NCI-H2029 (cell line): ENCODE measurements at regions not wholly inside any gene's neighbourhood (a gene's known extent, or its start where the extent isn't known, plus 50 kb on each side); places are given as distances from the start of the nearest gene placed in this dataset.
A peak's percentile ranks its signal among the peaks of the same experiment; 100 is the strongest.
"Not testable (repeated sequence)": the region's sequence is repeated elsewhere in the genome, so short reads cannot be mapped to it uniquely, and the experiment has no call there.

ENCODE experiments used
- DNase-seq: peaks from one replicate; lab custom pipeline; 2025; lab: John Stamatoyannopoulos, UW

DNA sequence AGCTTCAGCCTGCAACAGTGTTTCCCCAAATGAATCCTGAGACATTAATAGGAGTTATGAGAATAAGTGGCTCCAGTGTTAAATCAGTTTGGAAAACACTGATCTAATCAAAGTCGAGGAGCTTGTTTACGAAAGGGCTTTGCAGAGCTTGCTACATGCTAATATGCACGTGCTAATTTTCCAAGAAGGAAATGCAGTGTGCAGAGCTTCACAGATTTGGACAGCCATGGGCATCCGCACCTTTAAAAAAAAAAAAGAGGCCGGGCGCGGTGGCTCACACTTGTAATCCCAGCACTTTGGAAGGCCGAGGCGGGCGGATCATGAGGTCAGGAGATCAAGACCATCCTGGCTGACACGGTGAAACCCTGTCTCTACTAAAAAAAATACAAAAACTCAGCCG lies 79.7 kb upstream of the LMO2 start:
- not testable (repeated sequence) for DNase-seq

DNA sequence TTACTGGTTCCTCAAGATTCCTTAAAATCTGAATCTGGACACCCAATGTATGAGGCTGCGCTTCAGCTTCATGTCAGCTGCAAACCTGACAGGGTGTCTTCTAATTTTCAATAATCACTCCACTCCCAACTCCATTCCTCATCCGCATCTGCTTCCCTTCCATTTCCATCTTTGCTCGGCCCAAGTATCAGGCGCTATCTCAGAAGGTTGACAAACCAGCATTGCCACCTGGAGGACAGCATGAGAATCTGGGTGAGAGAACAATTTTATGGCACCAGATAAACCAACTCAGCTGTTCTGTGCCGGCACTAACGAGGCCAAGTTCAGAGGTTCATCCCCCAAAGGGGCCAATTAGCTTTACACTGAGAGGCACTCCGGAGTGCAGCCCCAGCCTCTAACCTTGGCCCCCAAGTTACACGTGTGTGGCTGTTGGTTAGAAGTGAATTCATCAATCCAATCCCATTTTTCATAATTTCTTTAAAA lies 79.1 kb upstream of the LMO2 start:
- peak; percentile 57 for DNase-seq

DNA sequence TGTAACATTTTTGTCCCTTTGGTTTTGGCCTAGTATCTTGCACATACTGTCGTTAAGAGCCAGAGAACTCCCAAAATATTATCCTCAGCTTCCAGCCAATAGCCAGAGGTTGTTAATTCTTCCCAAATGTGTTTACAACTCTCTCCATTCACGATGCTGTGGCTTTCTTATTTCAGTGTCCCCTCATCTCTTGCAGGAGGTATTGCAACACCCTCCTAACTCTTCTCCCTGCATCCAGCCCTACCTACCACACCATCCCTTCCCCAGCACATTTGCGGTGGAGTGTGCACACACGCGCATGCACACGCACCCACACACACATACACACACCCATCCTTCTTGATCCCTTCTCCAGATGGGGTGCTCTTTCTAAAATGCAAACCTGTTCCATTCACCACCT lies 75.6 kb upstream of the LMO2 start:
- no peak for DNase-seq

DNA sequence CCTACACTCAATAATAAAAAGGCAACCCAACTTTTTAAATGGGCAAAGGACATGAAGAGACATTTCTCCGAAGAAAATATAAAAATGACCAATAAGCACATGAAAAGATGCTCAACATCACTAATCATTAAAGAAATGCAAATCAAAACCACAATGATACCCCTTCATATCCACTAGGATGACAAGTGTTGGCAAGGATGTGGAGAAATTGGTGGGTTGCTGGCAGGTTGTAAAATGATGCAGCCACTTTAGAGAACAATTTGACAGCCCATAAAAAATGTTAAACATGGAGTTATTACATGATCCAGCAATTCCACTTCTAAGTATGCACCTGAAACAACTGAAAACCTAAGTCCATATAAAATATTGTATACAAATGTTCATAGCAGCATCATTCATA lies 73.2 kb upstream of the LMO2 start:
- no peak for DNase-seq

DNA sequence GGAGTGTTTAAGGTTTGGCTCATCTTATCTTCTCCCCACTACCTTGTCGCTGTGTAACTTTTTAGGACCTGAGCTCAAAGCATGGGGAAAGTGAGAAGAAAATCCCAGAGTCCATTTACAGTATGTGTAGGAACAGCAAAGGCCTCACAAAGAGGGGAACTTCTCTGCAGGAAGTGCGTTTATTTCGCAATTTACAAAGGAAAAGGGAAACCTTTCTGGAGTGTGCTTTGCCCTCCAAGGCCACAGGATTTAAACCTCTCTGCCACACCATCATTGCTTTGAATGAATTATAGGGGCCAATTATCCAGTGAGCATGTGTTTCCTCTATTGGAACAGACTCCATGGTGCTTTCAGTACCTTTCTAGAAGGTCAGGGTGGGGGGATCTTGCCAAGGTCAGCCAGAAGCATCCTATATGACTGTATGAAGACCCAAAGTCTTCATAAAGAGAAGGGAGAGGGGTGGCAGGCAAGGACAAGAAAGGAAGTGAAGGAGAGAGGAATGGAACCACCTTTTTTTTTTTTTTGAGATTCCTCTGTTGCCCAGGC lies 68.1 kb upstream of the LMO2 start:
- no peak for DNase-seq

DNA sequence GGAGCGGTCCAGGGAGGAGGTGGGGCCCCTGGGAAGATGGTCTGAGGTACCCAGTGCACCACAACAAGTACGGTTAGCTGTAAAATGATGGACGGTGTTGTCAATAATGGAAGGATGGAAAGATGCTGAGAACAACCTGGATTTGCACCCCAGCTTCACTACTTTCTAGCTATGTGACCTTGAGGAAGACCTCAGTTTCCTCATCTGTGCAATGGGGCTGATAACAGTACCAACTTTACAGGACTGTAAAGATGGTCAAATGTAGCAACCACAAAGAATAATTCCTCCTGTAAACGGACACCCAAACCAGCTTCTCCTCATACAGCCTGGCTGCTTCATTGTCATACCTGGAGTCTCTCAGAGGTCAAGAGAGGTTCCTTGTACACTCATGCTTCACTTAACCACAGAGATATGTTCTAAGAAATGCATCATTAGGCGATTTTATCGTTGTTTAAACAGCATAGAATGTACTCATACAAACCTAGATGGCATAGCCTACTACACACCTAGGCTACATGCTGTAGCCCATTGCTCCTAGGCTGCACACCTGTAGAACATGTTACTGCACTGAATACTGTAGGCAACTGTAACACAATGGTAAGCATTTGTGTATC lies 65.5 kb upstream of the LMO2 start:
- DNase-seq, result no peak

DNA sequence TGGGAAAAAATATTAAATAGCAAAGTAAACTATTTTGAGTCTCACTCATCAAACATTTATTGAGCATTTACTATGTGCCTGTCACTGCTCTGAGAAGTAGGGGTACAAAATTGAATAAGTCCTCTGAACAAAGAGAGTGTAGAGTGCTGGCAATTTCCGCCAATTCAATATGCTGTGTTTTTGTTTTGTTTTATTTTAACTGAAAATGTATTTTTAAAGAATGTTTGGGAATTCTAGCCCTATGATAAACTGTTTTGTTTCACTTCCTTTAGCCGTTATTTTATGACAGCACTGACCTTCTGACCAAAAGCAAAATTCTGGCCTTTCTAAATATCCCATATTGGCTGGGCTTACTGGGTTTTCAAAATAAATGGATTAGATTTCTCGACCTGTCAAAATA lies 64.7 kb upstream of the LMO2 start:
- DNase-seq, result no peak

DNA sequence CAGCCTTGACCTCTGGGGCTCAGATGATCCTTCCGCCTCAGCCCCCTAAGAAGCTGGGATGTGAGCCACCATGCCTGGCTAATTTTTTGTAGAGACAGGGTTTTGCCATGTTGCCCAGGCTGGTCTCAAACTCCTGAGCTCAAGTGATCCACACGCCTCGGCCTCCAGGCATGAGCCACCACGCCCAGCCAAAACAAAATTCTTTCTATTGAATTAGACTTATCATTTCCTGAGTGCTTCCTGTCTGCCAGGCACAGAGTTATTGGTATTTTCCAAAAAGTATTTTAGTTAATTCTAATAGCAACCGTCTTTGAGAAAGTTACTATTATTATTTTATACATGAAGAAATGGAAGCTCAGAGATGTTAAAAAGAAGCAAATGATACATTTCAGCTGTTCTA lies 61.4 kb upstream of the LMO2 start:
- DNase-seq, result no peak

DNA sequence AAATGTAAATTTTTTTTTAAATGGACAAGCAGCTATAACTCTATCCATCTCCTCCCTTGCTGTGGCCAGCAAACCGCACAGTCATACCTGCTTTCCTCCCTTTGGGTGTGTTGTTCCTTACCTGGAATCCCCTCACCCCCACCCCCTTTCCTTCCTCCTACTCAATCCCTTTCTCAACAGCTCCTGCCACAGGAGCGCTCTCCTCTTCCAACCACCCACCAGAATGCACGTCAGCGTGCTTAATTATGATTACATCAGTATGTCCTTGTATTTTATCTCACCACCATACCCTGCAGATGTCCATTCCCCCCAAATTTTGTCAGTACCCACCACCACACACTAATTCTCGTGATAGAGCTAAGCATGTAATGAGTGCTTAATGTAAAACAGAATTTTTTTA lies 60.9 kb upstream of the LMO2 start:
- DNase-seq, result no peak

DNA sequence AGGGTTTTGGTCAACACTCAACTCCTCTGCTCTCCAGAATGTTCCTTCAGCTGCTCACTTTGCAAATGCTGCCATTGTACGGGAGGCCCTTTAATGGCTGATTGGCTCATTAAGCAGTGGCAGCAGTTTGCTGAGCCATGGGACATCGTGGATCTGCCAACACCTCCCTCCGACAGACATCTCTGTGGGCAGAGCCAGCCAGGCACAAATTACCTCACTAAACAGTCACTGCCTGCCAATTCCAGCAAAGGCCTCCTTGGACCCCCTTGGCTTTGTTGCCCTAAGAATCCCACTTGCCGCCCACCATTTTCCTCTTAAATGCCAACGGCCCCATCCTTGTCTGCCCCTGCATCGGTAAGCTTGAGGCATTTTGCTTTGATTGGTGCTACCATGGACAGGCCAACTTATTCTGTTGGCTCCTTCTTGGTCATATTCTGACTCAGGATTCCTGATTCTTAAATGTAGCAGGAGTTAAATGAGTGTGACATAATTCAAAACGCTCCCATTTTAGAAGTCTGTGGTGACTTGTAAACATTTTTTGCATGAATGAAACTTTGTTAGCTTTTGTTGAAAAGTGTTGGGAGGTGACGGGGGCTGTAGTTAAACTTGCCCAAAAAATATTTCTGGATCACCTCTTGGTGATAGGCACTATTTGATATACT lies 57.5 kb upstream of the LMO2 start:
- peak; percentile 61 for DNase-seq

DNA sequence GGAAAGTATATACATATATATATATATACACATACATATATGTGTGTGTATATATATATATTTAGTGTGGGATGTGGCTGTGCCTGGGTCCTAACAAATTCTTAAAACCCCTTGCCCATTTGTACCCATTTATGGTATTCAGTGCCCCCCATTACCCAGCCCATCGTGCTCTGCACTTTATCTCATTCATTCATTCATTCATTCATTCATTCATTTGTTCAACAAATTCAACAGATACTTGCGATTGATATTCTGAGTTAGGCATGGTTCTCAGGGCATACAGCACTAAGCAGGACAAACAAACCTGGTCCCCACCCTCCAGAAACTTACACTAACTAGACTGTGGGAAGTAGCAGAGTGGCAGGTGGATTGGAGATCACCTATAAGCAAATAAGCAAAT lies 56.6 kb upstream of the LMO2 start:
- DNase-seq, result no peak

DNA sequence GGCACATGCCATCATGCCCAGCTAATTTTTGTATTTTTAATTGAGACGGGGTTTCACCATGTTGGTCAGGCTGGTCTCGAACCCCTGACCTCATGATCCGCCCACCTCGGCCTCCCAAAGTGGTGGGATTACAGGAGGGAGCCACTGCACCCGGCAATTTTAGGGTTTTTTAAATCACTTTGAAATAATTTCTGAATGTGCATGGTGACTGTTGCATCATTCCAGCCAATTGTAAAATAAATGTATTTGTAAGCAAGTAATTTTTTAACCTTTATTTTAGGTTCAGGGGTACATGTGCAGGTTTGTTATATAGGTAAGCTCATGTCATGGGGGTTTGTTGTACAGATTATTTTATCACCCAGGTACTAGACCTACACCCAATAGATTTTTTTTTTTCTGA lies 56.0 kb upstream of the LMO2 start:
- not testable (repeated sequence) for DNase-seq

DNA sequence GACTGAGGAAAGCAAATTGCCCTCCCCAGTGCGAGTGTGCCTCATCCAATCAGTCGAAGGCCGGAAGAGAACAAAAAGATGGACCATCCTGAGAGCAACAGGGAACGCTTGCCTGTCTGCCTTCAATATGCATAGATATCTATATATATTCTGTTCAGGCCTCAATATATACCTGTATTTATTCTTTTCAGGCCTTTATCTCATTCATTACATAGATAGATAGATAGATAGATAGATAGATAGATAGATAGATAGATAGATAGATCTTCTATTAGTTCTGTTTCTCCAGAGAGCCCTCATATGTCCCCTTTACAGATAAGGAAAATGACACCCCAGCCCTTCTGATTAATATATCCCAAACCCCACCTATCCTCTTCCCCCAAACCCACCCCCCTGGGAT lies 55.1 kb upstream of the LMO2 start:
- DNase-seq, result no peak

DNA sequence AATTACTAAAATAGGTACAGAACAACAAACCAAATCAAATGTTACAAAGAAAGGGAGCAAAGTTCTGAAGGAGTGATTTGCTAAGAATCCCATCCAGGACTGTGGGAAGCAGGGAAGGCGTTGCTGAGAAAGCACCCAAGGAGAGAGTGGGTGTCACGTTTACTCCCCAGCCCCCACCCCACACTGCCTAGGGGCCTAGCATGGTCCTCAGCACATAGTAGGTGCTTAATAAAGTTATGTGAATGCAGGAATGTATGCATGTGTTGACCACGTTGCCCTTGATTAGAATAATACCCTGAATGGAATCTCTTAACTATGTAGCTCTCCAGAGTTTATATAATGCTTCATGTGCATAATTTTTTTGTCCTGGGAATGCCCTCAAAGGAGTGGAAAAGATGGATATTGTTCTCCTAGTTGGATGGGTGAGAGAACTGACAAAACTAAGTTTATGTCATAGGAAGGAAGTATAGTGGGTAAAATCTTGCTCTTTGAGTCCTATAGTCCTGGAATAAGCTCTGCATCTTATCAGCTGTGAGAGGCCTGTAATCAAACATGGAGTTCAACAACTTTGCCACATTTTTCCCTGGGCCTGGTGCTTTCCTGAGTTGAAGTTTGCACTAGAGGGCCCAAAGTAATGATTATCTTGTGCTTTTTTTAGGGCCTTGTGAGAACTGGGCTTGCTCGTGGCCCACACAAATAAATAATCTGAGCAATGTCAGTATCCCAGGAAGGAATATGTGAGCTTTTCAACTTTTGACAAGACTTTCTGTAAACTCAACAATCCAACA lies 53.8 kb upstream of the LMO2 start:
- no peak for DNase-seq

DNA sequence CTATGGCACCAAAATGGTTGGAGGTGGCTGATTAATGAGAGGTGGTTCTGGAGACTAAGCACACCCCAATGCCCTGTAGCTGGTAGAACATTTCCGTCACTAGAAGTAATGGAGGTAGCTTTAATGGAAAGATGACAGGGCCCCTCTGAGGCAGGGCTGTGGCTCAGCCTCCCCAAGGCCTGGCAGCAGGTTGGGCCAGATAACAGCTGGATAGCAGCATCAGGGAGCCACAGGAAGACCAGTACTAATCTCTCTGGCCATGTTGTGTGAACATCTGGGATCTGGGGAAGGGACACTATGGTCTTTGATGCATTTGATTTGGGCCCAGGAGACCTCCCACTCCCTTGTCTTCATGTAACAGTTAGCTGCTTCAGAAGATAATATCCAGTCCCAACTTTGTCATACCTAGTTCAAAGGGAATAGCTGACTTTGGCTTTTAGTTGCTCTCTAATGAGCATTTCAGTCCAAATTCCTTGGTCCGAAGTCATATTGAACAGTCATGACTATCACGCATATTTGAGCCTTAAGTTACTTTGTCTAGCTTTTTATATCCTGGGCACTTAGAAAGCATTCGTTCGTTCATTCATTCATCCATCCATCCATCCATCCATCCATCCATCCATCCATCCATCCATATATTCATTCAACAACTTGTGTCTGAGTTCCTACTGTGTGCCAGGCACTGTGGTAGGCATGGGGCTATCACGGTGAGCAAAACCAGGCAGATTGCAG lies 53.0 kb upstream of the LMO2 start:
- DNase-seq, result no peak

DNA sequence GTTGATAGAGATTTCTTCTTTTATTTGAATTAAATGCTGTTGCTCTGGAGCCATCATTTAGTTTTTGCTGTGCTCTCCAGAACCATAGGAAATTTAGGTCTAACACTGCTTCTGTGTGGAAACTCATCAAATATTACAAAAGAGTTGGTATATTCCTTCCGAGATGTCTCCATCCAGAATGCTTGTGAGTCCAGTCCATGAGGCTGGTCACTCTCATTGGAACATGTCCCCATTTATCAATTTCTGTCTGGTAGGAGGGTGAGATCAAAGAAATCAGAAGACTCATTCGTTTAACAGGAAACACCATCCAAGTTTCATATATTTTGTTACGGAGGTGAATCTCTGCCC lies 52.4 kb upstream of the LMO2 start:
- DNase-seq, result no peak

DNA sequence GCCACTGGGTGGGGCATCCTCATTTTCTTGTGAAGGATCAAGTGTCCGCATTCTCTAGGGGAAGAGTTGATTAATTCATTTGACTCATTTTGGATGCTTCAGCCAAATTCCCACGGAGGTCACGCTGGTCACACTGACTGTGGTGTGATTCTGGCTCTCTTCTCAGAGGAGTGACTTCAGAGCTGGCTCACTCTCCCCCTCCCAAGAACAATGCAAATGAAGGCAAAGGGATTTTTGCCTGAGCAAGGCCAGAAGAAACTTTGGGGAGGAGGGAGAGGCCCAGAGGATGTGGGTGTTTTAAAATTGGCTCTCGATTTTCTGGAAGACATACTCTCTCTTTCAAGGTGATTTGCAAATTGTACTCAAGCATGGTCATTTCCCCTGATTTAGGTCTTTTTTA lies 51.1 kb upstream of the LMO2 start:
- no peak for DNase-seq

DNA sequence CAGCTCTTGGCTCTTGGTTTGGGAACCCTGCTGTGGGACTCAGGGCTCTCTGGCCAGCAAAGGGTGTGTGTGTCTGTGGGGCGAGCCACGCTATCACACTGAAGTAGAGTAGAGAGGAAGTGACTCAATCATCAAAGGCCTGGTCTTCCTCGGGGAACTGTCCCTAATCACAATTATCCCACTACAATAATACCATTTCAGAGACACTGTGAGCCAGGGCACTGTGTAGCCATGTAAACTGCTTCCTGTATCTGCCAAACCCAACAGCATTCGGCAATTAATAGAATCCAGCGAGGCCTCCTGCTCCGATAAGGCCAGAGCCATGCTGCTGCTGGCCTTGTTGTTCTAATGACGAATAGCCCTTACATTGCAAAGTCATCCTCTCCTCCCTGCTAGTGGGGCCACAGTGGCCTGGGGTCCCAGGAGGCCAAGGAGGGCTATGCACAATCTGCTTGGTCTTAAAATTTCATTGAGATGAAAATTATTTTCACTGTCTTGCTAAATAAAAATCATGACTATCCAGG lies 49.8 kb upstream of the LMO2 start:
- DNase-seq, result no peak
